ENCODE measurements at regions not wholly inside any gene's neighbourhood (a gene's known extent, or its start where the extent isn't known, plus 50 kb on each side); places are given as distances from the start of the nearest gene placed in this dataset.

GRCh38 chr3:68373727-68374126, 558.6 kb downstream of the TAFA4 start:
- Histone ChIP-seq H3K9me3 (no peaks in the 10 kb centered on the region), H3K36me3 (ENCODE audit: control insufficient read depth, insufficient read depth, low read length) (no peaks in the 10 kb centered on the region)
- H3K36me3 Mint-ChIP-seq (ENCODE audit: insufficient read depth, unreplicated experiment) = no peaks in the 10 kb centered on the region

GRCh38 chr3:68363796-68364195, 568.6 kb downstream of the TAFA4 start:
- POLR2A ChIA-PET = no interaction called here
- H3K9me3 Mint-ChIP-seq (ENCODE audit: unreplicated experiment) = no peaks in the 10 kb centered on the region
- H3K36me3 Mint-ChIP-seq (ENCODE audit: insufficient read depth, unreplicated experiment) = no peaks in the 10 kb centered on the region
- no peak overlapping the region for H3K4me3 Mint-ChIP-seq (ENCODE audit: unreplicated experiment)
- CTCF ChIA-PET = no interaction called here
- intact Hi-C loops (cut with micrococcal nuclease; ENCODE audit: unreplicated experiment) = no loop called here
- Histone ChIP-seq H3K9me3 (no peaks in the 10 kb centered on the region), H3K27me3 (replicated peaks; ENCODE audit: control insufficient read depth, insufficient read depth, low read length) (no peaks in the 10 kb centered on the region), H3K4me3 (ENCODE audit: low read depth, low read length) (no peak overlapping the region), H3K36me3 (ENCODE audit: control insufficient read depth, insufficient read depth, low read length) (no peaks in the 10 kb centered on the region), H3K4me1 (no peaks in the 10 kb centered on the region)
- no peak for TF ChIP-seq CTCF (IDR thresholded peaks at IDR 0.05; ENCODE audit: insufficient read depth in 1 of 2, low read depth in 1 of 2, low read length in 1 of 2, severe bottlenecking in 1 of 2, unreplicated experiment in 1 of 2)
- H3K27me3 Mint-ChIP-seq (ENCODE audit: insufficient read depth, unreplicated experiment) = peaks cover 10% of the 10 kb centered on the region
- no peak overlapping the region for H3K27ac Mint-ChIP-seq (ENCODE audit: unreplicated experiment)
- no peak for DNase-seq
- no peaks in the 10 kb centered on the region for H3K4me1 Mint-ChIP-seq (ENCODE audit: low read depth, unreplicated experiment)
- BruUV-seq (replicated peaks) = no TSS peak

More at GRCh38 chr3:68373727-68374126, 558.6 kb downstream of the TAFA4 start:
- Histone ChIP-seq H3K27me3 (replicated peaks; ENCODE audit: control insufficient read depth, insufficient read depth, low read length) (no peaks in the 10 kb centered on the region), H3K4me3 (ENCODE audit: low read depth, low read length) (no peak overlapping the region), H3K4me1 (0 out of 2 replicates have a peak, but pooled peaks cover 5% of the 10 kb centered on the region)
- ChIA-PET CTCF (no interaction called here), POLR2A (no interaction called here)
- Mint-ChIP-seq H3K4me1 (ENCODE audit: low read depth, unreplicated experiment) (peaks cover 8% of the 10 kb centered on the region), H3K27me3 (ENCODE audit: insufficient read depth, unreplicated experiment) (no peaks in the 10 kb centered on the region), H3K27ac (ENCODE audit: unreplicated experiment) (no peak overlapping the region), H3K9me3 (ENCODE audit: unreplicated experiment) (peaks cover 5% of the 10 kb centered on the region), H3K4me3 (ENCODE audit: unreplicated experiment) (no peak overlapping the region)
- no TSS peak for BruUV-seq (replicated peaks)
- no peak for TF ChIP-seq CTCF (IDR thresholded peaks at IDR 0.05; ENCODE audit: insufficient read depth in 1 of 2, low read depth in 1 of 2, low read length in 1 of 2, severe bottlenecking in 1 of 2, unreplicated experiment in 1 of 2)
- no peak for DNase-seq
- intact Hi-C loops (cut with micrococcal nuclease; ENCODE audit: unreplicated experiment) = no loop called here

- Histone ChIP-seq H3K9me3 (no peaks in the 10 kb centered on the region), H3K4me3 (ENCODE audit: low read depth, low read length) (no peak overlapping the region), H3K36me3 (ENCODE audit: control insufficient read depth, insufficient read depth, low read length) (no peaks in the 10 kb centered on the region), H3K4me1 (no peaks in the 10 kb centered on the region), H3K27me3 (replicated peaks; ENCODE audit: control insufficient read depth, insufficient read depth, low read length) (no peaks in the 10 kb centered on the region)
- Mint-ChIP-seq H3K4me1 (ENCODE audit: low read depth, unreplicated experiment) (no peaks in the 10 kb centered on the region), H3K27me3 (ENCODE audit: insufficient read depth, unreplicated experiment) (peaks cover 10% of the 10 kb centered on the region), H3K36me3 (ENCODE audit: insufficient read depth, unreplicated experiment) (no peaks in the 10 kb centered on the region), H3K27ac (ENCODE audit: unreplicated experiment) (no peak overlapping the region), H3K9me3 (ENCODE audit: unreplicated experiment) (no peaks in the 10 kb centered on the region), H3K4me3 (ENCODE audit: unreplicated experiment) (no peak overlapping the region)
- no TSS peak for BruUV-seq (replicated peaks)
- intact Hi-C loops (cut with micrococcal nuclease; ENCODE audit: unreplicated experiment) = no loop called here
- no peak for DNase-seq
- POLR2A ChIA-PET = no interaction called here
- CTCF ChIA-PET = interaction anchor here (0.6 kb wide), 1 partner anchor 349 kb away, joined by 3 read pairs; no protein-coding TSS in a partner anchor
- no peak for TF ChIP-seq CTCF (IDR thresholded peaks at IDR 0.05; ENCODE audit: insufficient read depth in 1 of 2, low read depth in 1 of 2, low read length in 1 of 2, severe bottlenecking in 1 of 2, unreplicated experiment in 1 of 2)
These were observed 571.9 kb downstream of the TAFA4 start for GRCh38 chr3:68360492-68360891.
